Calu3 (cell line): ENCODE measurements at regions not wholly inside any gene's neighbourhood (a gene's known extent, or its start where the extent isn't known, plus 50 kb on each side); places are given as distances from the start of the nearest gene placed in this dataset.

Experiments
- BruUV-seq: library from RNA; stranded (reverse); fragments of 400-500 nt; replicated peaks from 2 replicates; lab custom pipeline; 2021; lab: Mats Ljungman, UMichigan
- CTCF ChIA-PET: fragments of 300-600 bp; sonication (Branson Sonifier 250); formaldehyde crosslinking; loops from one replicate; lab custom pipeline; 2022; ENCODE audit warnings: antibody characterized with exemption; lab: Charles Lee
- DNase-seq: peaks from one replicate; pipeline ENCODE4 v3.0.0; 2022
- H3K27ac Mint-ChIP-seq: one replicate; pipeline ENCODE4 v1.8.0; 2022; ENCODE audit warnings: mixed read lengths; ENCODE audit not compliant: unreplicated experiment
- H3K27me3 Mint-ChIP-seq: one replicate; pipeline ENCODE4 v1.8.0; 2022; ENCODE audit warnings: mixed read lengths; ENCODE audit not compliant: unreplicated experiment
- H3K36me3 Mint-ChIP-seq: one replicate; pipeline ENCODE4 v1.8.0; 2022; ENCODE audit warnings: mild to moderate bottlenecking, moderate library complexity, mixed read lengths; ENCODE audit not compliant: insufficient read depth, unreplicated experiment
- H3K4me1 Mint-ChIP-seq: one replicate; pipeline ENCODE4 v1.8.0; 2022; ENCODE audit warnings: mild to moderate bottlenecking, low read depth, mixed read lengths; ENCODE audit not compliant: unreplicated experiment
- H3K4me3 Mint-ChIP-seq: one replicate; pipeline ENCODE4 v1.8.0; 2022; ENCODE audit warnings: mild to moderate bottlenecking, low read depth, moderate library complexity, mixed read lengths; ENCODE audit not compliant: unreplicated experiment
- H3K9me3 Mint-ChIP-seq: one replicate; pipeline ENCODE4 v1.8.0; 2022; ENCODE audit warnings: low read depth, mixed read lengths; ENCODE audit not compliant: unreplicated experiment
- CTCF ChIP-seq: fragments of 200-600 bp; IDR thresholded peaks from one replicate; pipeline ENCODE4 v1.8.0; 2022; ENCODE audit warnings: antibody characterized with exemption; ENCODE audit not compliant: unreplicated experiment
- intact Hi-C: fragments of 100-400 bp; cut with micrococcal nuclease; formaldehyde crosslinking; loops from one replicate; pipeline ENCODE4 v1.10.0; 2022; ENCODE audit not compliant: unreplicated experiment

GRCh38 chr18:46247942-46248341 lies 143.8 kb downstream of the HAUS1 start:
- intact Hi-C loops = no loop called here
- no TSS peak for BruUV-seq
- no peak for TF ChIP-seq CTCF
- Mint-ChIP-seq H3K27me3 (no peaks in the 10 kb centered on the region), H3K9me3 (no peaks in the 10 kb centered on the region), H3K4me1 (peaks cover 43% of the 10 kb centered on the region), H3K36me3 (peaks cover 23% of the 10 kb centered on the region), H3K4me3 (peak overlapping the region; percentile 22), H3K27ac (peak overlapping the region; percentile 95)
- DNase-seq = no peak
- CTCF ChIA-PET = interaction anchor here (0.6 kb wide), 1 partner anchor 265 kb away, joined by 7 read pairs; no protein-coding TSS in a partner anchor

GRCh38 chr18:46250084-46250811 lies 146.1 kb downstream of the HAUS1 start:
- Mint-ChIP-seq H3K27me3 (no peaks in the 10 kb centered on the region), H3K27ac (peak overlapping the region; percentile 95), H3K4me1 (peaks cover 39% of the 10 kb centered on the region), H3K9me3 (no peaks in the 10 kb centered on the region), H3K36me3 (peaks cover 23% of the 10 kb centered on the region), H3K4me3 (peak overlapping the region; percentile 51)
- intact Hi-C loops = no loop called here
- peak; percentile 81 for DNase-seq
- CTCF ChIA-PET = interaction anchor here (0.6 to 1.7 kb wide), 6 partner anchors 67 to 408 kb away, joined by 3 to 11 read pairs (median 4); a partner anchor contains a TSS
- TF ChIP-seq CTCF = no peak
- no TSS peak for BruUV-seq

- Mint-ChIP-seq H3K36me3 (peaks cover 28% of the 10 kb centered on the region), H3K27ac (peak overlapping the region; percentile 95), H3K9me3 (no peaks in the 10 kb centered on the region), H3K27me3 (no peaks in the 10 kb centered on the region), H3K4me3 (peak overlapping the region; percentile 51), H3K4me1 (peaks cover 44% of the 10 kb centered on the region)
- DNase-seq = no peak
- CTCF ChIA-PET = interaction anchor here (0.6 to 1.6 kb wide), 5 partner anchors 68 to 407 kb away, joined by 3 to 11 read pairs (median 5); a partner anchor contains a TSS
- intact Hi-C loops = no loop called here
- BruUV-seq = TSS peak; percentile 51
- no peak for TF ChIP-seq CTCF
These were observed 146.6 kb downstream of the HAUS1 start for GRCh38 chr18:46250812-46251173.

- Mint-ChIP-seq H3K36me3 (peaks cover 29% of the 10 kb centered on the region), H3K4me3 (no peak overlapping the region), H3K9me3 (no peaks in the 10 kb centered on the region), H3K27me3 (no peaks in the 10 kb centered on the region), H3K27ac (no peak overlapping the region), H3K4me1 (peaks cover 59% of the 10 kb centered on the region)
- CTCF ChIA-PET = interaction anchor here (0.6 kb wide), 1 partner anchor 16 kb away, joined by 5 read pairs; no protein-coding TSS in a partner anchor
- intact Hi-C loops = no loop called here
- no TSS peak for BruUV-seq
- TF ChIP-seq CTCF = no peak
- no peak for DNase-seq
These were observed 148.6 kb downstream of the HAUS1 start for GRCh38 chr18:46252759-46253158.
